K562 (cell line): ENCODE measurements at regions not wholly inside any gene's neighbourhood (a gene's known extent, or its start where the extent isn't known, plus 50 kb on each side); places are given as distances from the start of the nearest gene placed in this dataset.

Experiments used
- ATAC-seq: fragments of 200-7000 bp; cut with Tn5 transposase; 3 replicates; pipeline ENCODE4 v1.9.1; 2020; ENCODE audit warnings: moderate library complexity
- BruUV-seq: library from RNA; stranded (reverse); fragments of 400-500 nt; replicated peaks from 2 replicates; lab custom pipeline; 2021; lab: Mats Ljungman, UMichigan
- CTCF ChIA-PET: fragments of 300-600 bp; formaldehyde crosslinking; extraction: SDS; loops from one replicate; lab custom pipeline; 2021; ENCODE audit warnings: low intra/inter-chr PET ratio; lab: Yijun Ruan, JAX
- POLR2A ChIA-PET: fragments of 300-600, 350-650 bp; sonication (Branson Sonifier 250); formaldehyde crosslinking; extraction: SDS; loops from one replicate; lab custom pipeline; 2021; ENCODE audit warnings: antibody characterized with exemption, inconsistent platforms; lab: Yijun Ruan, JAX
- DNase-seq, 4 experiments: peaks; one replicate each; pipeline versions ENCODE4 v3.0.0 to v3.0.0-alpha.2; 2011 to 2018; ENCODE audit warnings: low spot score in 3 of 4, mixed read lengths in 3 of 4; ENCODE audit errors: extremely low read depth in 1 of 4
- FAIRE-seq: peaks from 2 replicates; lab custom pipeline; 2011; peaks lifted over from hg19 to GRCh38; lab: Jason Lieb, UNC
- H2AFZ ChIP-seq: 2 replicates; pipeline ENCODE4 v1.6.0; 2011; ENCODE audit warnings: low read depth, low read length, control low read depth, inconsistent platforms
- H3K27ac ChIP-seq: fragments of 200-600 bp; 3 replicates; pipeline ENCODE4 v1.8.0; 2011; ENCODE audit warnings: low read depth, mild to moderate bottlenecking, control low read depth, inconsistent platforms, low read length, moderate library complexity, mixed read lengths; ENCODE audit errors: extremely low read depth
- H3K27me3 ChIP-seq, 2 experiments: fragments of 300-600 bp in 1 of 2; 2 replicates in 1 of 2; 3 replicates in 1 of 2; pipeline versions ENCODE4 v1.6.0 to v1.8.0; 2011; ENCODE audit warnings: inconsistent platforms in 2 of 2, low read length in 2 of 2, mild to moderate bottlenecking in 1 of 2, mixed read lengths in 1 of 2, moderate library complexity in 1 of 2; ENCODE audit not compliant: control insufficient read depth in 2 of 2, insufficient read depth in 2 of 2
- H3K36me3 ChIP-seq: fragments of 300-600 bp; 3 replicates; pipeline ENCODE4 v1.8.0; 2011; ENCODE audit warnings: mild to moderate bottlenecking, low read length, inconsistent platforms; ENCODE audit not compliant: control insufficient read depth, insufficient read depth
- H3K4me1 ChIP-seq, 2 experiments: fragments of 200-600 bp in 1 of 2; replicated peaks in 1 of 2; 2 replicates in 1 of 2; 3 replicates in 1 of 2; pipeline versions ENCODE4 v1.5.1 to v1.8.0; 2011; ENCODE audit warnings: inconsistent platforms in 2 of 2, low read length in 2 of 2, mild to moderate bottlenecking in 1 of 2, mixed read lengths in 1 of 2, moderate library complexity in 1 of 2; ENCODE audit not compliant: control insufficient read depth in 2 of 2, insufficient read depth in 2 of 2
- H3K4me2 ChIP-seq: 2 replicates; pipeline ENCODE4 v1.6.1; 2011; ENCODE audit warnings: low read length, control low read depth, inconsistent platforms, mixed read lengths; ENCODE audit not compliant: insufficient read depth
- H3K4me3 ChIP-seq: fragments of 200-600 bp; sonication (generic), shearing (Covaris generic); 2 replicates; pipeline ENCODE4 v1.5.1; 2016; ENCODE audit warnings: control low read depth, inconsistent platforms
- H3K79me2 ChIP-seq: fragments of 200-600 bp; 3 replicates; pipeline ENCODE4 v1.8.0; 2011; ENCODE audit warnings: low read length, inconsistent platforms; ENCODE audit not compliant: control insufficient read depth, insufficient read depth
- H3K9ac ChIP-seq, 2 experiments: 2 replicates each; pipeline versions ENCODE4 v1.6.0 to v1.6.1; 2011; ENCODE audit warnings: low read depth in 2 of 2, low read length in 2 of 2, control low read depth in 1 of 2, inconsistent platforms in 1 of 2, mild to moderate bottlenecking in 1 of 2, mixed read lengths in 1 of 2; ENCODE audit not compliant: insufficient read depth in 1 of 2
- H3K9me1 ChIP-seq: one replicate; pipeline ENCODE4 v1.6.0; 2011; ENCODE audit warnings: inconsistent platforms, mild to moderate bottlenecking, low read length, moderate library complexity; ENCODE audit not compliant: control insufficient read depth, insufficient read depth
- H3K9me3 ChIP-seq: replicated peaks from 2 replicates; pipeline ENCODE4 v1.5.1; 2011; ENCODE audit warnings: low read depth, low read length, inconsistent platforms; ENCODE audit not compliant: control insufficient read depth, insufficient read depth
- H4K20me1 ChIP-seq: replicated peaks from 2 replicates; pipeline ENCODE4 v1.6.1; 2011; ENCODE audit warnings: low read length, inconsistent platforms, mixed read lengths; ENCODE audit not compliant: control insufficient read depth, insufficient read depth
- BRF2 ChIP-seq: IDR thresholded peaks from 3 replicates; pipeline ENCODE4 v1.6.1; 2011; ENCODE audit warnings: borderline replicate concordance, mild to moderate bottlenecking; ENCODE audit not compliant: insufficient read length, insufficient read depth
- CBFA2T2 ChIP-seq: fragments of 450-650 bp; conservative IDR thresholded peaks from 2 replicates; pipeline ENCODE4 v1.6.1; 2017; ENCODE audit warnings: mild to moderate bottlenecking
- CEBPB ChIP-seq: fragments of 450-650 bp; IDR thresholded peaks from 2 replicates; pipeline ENCODE4 v1.6.1; 2016; ENCODE audit warnings: missing genetic modification characterization, missing compliant biosample characterization
- CUX1 ChIP-seq: fragments of 200-800 bp; sonication (Bioruptor generic); IDR thresholded peaks from 2 replicates; pipeline ENCODE4 v1.6.1; 2016; ENCODE audit warnings: missing genetic modification characterization, missing compliant biosample characterization
- ELF2 ChIP-seq: fragments of 250-450 bp; sonication (Bioruptor Pico); IDR thresholded peaks from 2 replicates; pipeline ENCODE4 v1.5.0; 2021; ENCODE audit warnings: mild to moderate bottlenecking
- FOXA3 ChIP-seq, 2 experiments: fragments of 450-650 bp in 1 of 2; sonication (generic) in 1 of 2; formaldehyde crosslinking; IDR thresholded peaks in 1 of 2; conservative IDR thresholded peaks in 1 of 2; 2 replicates each; pipeline versions ENCODE4 v1.4.0 to v1.8.0; 2020 to 2022; ENCODE audit warnings: mild to moderate bottlenecking in 2 of 2, missing genetic modification reagents in 1 of 2
- FOXK2 ChIP-seq, 2 experiments: fragments of 450-650 bp; IDR thresholded peaks in 1 of 2; conservative IDR thresholded peaks in 1 of 2; 2 replicates each; pipeline ENCODE4 v1.6.1; 2016; ENCODE audit warnings: low read depth in 2 of 2, mild to moderate bottlenecking in 1 of 2
- HOXB6 ChIP-seq: fragments of 250-450 bp; sonication (Bioruptor Pico); IDR thresholded peaks from 2 replicates; pipeline ENCODE4 v1.5.1; 2022; ENCODE audit warnings: mild to moderate bottlenecking, borderline replicate concordance
- NR3C1 ChIP-seq: sonication (generic); formaldehyde crosslinking; IDR thresholded peaks from 2 replicates; pipeline ENCODE4 v1.8.1; 2022; ENCODE audit warnings: missing genetic modification reagents
- RAD51 ChIP-seq: fragments of 450-650 bp; IDR thresholded peaks from 2 replicates; pipeline ENCODE4 v1.7.1; 2016; ENCODE audit warnings: low read depth, mild to moderate bottlenecking, borderline replicate concordance
- SNIP1 ChIP-seq: fragments of 450-650 bp; IDR thresholded peaks from 2 replicates; pipeline ENCODE4 v1.7.1; 2017; ENCODE audit warnings: low read depth, mild to moderate bottlenecking
- TBL1XR1 ChIP-seq, 2 experiments: IDR thresholded peaks; 2 replicates each; pipeline ENCODE4 v1.6.1; 2012; ENCODE audit warnings: improper control_type of control experiment in 2 of 2, low read length in 2 of 2, mild to moderate bottlenecking in 1 of 2
- ZSCAN29 ChIP-seq: fragments of 450-650 bp; IDR thresholded peaks from 2 replicates; pipeline ENCODE4 v1.6.1; 2017
- WGBS: fragments of 100-300 bp; shearing (Covaris generic); methylation state at CpG from one replicate; pipeline ENCODE4 v1.1.6; 2016; ENCODE audit warnings: low coverage, mixed read lengths; ENCODE audit not compliant: insufficient coverage; ENCODE audit errors: missing lambda C conversion rate; 5-methylcytosine and 5-hydroxymethylcytosine counted together
- in situ Hi-C: fragments of 300-500 bp; cut with MboI; formaldehyde crosslinking; loops from 4 replicates; pipeline ENCODE4 v1.15.0; 2018; ENCODE audit warnings: inconsistent platforms, mixed read lengths
- intact Hi-C: fragments of 100-400 bp; cut with micrococcal nuclease; formaldehyde crosslinking; loops from 2 replicates; pipeline ENCODE4 v1.14.2; 2022
- TF ChIP-seq, protein P1 (sequence below): IDR thresholded peaks from 2 replicates; pipeline ENCODE4 v1.6.1; 2011; ENCODE audit not compliant: insufficient read length; ENCODE audit errors: extremely low read depth

DNA sequence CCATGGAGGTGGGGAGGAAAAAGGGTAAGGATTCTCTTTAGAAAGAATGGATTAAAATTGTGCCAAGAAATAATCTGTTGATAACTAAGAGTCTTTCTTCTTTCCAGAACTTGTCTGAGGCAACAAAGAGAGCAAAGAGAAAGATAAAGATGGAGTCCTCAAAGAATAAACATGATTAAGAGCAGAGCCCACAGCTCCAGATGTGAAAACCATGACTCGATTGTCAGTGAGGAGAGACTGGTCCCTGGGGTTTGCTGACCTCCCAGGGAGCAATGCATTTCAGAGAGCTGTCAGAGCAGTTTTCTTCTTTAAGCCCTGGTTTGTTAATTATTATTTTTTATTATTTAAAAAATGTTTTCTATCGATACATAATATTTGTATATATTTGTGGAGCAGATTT lies 74.6 kb downstream of the TMEM100 start:
- no peaks in the 10 kb centered on the region for H4K20me1 ChIP-seq
- 3% methylated on average over 2 of the region's 2 CpGs for WGBS
- peaks cover 0 to 2% of the 10 kb centered on the region in 2 experiments; a peak in 1 of 5 replicates for H3K27me3 ChIP-seq
- CTCF ChIA-PET, result no interaction called here
- no peak overlapping the region for H3K4me3 ChIP-seq
- POLR2A ChIA-PET, result no interaction called here
- intact Hi-C loops, result no loop called here
- TF ChIP-seq CEBPB (tag) (no peak), SNIP1 (no peak), CBFA2T2 (no peak), CUX1 (CRISPR knock-in tag) (no peak), FOXK2 (conservative IDR thresholded peaks at IDR 0.05 in 1 of 2, IDR thresholded peaks at IDR 0.05 in 1 of 2; ENCODE audit: low read depth in 2 of 2) (no peak), NR3C1 (CRISPR knock-in tag) (no peak), FOXA3 (CRISPR knock-in tag; conservative IDR thresholded peaks at IDR 0.05 in 1 of 2, IDR thresholded peaks at IDR 0.05 in 1 of 2) (no peak), ZSCAN29 (no peak), HOXB6 (CRISPR knock-in tag) (no peak), RAD51 (no peak), BRF2 (no peak), TBL1XR1 (IDR thresholded peaks at IDR 0.05; ENCODE audit: low read length in 2 of 2) (no peak), ELF2 (CRISPR knock-in tag) (no peak)
- TF ChIP-seq, protein P1, sequence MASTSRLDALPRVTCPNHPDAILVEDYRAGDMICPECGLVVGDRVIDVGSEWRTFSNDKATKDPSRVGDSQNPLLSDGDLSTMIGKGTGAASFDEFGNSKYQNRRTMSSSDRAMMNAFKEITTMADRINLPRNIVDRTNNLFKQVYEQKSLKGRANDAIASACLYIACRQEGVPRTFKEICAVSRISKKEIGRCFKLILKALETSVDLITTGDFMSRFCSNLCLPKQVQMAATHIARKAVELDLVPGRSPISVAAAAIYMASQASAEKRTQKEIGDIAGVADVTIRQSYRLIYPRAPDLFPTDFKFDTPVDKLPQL, result no peak
- TF ChIP-seq, all 486 proteins: peak for 0
- H3K27ac ChIP-seq, result no peak overlapping the region
- BruUV-seq, result no TSS peak
- H3K9ac ChIP-seq, result no peak overlapping the region
- no peaks in the 10 kb centered on the region for H3K79me2 ChIP-seq
- in situ Hi-C loops, result no loop called here
- 0 out of 2 replicates have a peak, but pooled peaks cover 2% of the 10 kb centered on the region for H3K9me3 ChIP-seq
- no peaks in the 10 kb centered on the region; a peak in 1 of 5 replicates for H3K4me1 ChIP-seq
- no peaks in the 10 kb centered on the region for H3K36me3 ChIP-seq
- H3K4me2 ChIP-seq, result no peak overlapping the region
- H2AFZ ChIP-seq, result no peak overlapping the region
- ATAC-seq, result no peak
- H3K9me1 ChIP-seq, result no peaks in the 10 kb centered on the region
- FAIRE-seq, result no peak
- no peak for DNase-seq
